Fibroblast of pulmonary artery (primary cell): ENCODE measurements at regions not wholly inside any gene's neighbourhood (a gene's known extent, or its start where the extent isn't known, plus 50 kb on each side); places are given as distances from the start of the nearest gene placed in this dataset.

Source experiments
- DNase-seq: peaks from one replicate; pipeline ENCODE4 v3.0.0-alpha.2; 2010; ENCODE audit warnings: low read depth
- H3K4me3 ChIP-seq: replicated peaks from 2 replicates; pipeline ENCODE4 v1.5.1; 2011; ENCODE audit warnings: low read depth, mild to moderate bottlenecking, control low read depth, low read length, moderate library complexity
- TF ChIP-seq, protein P1 (sequence below): IDR thresholded peaks from 2 replicates; pipeline ENCODE4 v1.5.1; 2011; ENCODE audit warnings: mild to moderate bottlenecking, control low read depth, low read length, inconsistent platforms; ENCODE audit errors: missing control alignments

DNA sequence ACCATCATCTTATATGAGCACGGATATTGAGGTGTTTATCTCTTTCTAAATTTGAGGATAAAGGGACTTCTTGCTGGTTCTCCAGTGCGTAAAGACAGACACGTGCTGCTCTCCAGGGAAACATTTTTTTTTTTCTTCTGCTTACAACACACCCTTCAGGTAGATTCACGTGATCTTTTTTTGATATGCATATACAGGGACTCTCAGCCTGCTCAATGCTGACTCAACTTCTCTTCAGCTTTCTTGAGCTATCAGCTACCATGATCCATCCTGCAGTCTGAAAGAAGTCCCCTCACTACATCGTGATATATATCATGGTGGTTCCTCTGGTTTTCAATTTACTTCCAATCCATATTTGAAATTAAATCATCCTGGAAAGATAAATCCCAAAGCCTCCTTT is 87.1 kb upstream of the SLITRK3 start:
- no peak overlapping the region for H3K4me3 ChIP-seq
- DNase-seq, result no peak
- TF ChIP-seq, protein P1, sequence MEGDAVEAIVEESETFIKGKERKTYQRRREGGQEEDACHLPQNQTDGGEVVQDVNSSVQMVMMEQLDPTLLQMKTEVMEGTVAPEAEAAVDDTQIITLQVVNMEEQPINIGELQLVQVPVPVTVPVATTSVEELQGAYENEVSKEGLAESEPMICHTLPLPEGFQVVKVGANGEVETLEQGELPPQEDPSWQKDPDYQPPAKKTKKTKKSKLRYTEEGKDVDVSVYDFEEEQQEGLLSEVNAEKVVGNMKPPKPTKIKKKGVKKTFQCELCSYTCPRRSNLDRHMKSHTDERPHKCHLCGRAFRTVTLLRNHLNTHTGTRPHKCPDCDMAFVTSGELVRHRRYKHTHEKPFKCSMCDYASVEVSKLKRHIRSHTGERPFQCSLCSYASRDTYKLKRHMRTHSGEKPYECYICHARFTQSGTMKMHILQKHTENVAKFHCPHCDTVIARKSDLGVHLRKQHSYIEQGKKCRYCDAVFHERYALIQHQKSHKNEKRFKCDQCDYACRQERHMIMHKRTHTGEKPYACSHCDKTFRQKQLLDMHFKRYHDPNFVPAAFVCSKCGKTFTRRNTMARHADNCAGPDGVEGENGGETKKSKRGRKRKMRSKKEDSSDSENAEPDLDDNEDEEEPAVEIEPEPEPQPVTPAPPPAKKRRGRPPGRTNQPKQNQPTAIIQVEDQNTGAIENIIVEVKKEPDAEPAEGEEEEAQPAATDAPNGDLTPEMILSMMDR, result no peak

DNA sequence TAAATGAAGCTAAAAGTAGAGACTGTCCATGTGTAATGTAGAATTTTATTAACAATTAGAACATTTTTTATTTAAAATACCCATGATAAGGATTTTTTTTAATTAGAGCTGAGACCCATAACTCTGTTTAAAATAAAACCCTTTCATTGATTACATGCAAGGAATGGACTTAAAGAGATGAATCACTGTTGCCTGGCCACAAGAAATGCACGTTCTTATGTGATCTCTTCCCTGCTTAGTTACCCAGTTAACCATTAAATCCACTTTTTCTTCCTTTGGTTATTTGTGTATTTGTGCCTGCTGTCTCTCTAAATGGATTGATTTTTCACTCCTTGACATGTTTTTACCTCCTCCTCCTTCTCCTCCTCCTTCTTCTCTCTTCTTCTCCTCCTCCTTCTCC is 83.3 kb upstream of the SLITRK3 start:
- no peak overlapping the region for H3K4me3 ChIP-seq
- TF ChIP-seq, protein P1, result no peak
- DNase-seq, result no peak

- TF ChIP-seq, protein P1, result no peak
- H3K4me3 ChIP-seq, result no peak overlapping the region
- no peak for DNase-seq
Observed at GRCh38 chr3:165273411-165273810, 77.2 kb upstream of the SLITRK3 start.

DNA sequence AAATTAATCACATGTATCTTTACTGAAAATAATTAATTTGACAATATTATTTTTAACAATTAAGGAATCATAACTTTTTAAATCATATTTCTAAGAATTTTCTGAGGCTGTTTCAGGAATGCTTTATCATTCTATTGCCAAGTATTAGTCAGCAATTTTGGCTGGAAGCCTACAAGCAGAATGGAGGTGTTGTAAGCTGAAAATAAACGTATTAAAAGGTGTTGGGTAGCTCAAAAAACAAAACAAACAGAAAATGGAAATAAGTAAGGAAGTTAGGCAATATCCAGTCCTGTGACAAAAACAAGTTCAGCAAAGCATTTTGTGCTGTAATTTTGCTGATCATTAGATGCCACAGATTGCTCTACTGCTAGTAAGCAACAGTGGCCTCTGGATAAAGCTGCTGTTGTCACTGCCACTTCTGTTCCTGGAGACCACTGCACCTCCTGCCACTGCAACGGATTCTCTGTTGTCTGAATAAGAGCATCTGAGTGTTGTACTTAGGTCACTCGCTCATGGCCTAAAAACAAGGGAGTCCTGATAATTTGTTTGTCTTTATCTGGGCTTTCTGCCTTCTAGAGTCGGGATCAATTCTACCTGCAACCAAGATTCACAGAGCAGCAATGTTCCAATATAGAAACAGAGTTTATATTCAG is 63.5 kb upstream of the SLITRK3 start:
- DNase-seq, result peak; percentile 59
- TF ChIP-seq, protein P1, result no peak
- no peak overlapping the region for H3K4me3 ChIP-seq

- no peak for DNase-seq
- TF ChIP-seq, protein P1, result no peak
- H3K4me3 ChIP-seq, result no peak overlapping the region
Observed at GRCh38 chr3:165256554-165257065, 60.4 kb upstream of the SLITRK3 start.

DNA sequence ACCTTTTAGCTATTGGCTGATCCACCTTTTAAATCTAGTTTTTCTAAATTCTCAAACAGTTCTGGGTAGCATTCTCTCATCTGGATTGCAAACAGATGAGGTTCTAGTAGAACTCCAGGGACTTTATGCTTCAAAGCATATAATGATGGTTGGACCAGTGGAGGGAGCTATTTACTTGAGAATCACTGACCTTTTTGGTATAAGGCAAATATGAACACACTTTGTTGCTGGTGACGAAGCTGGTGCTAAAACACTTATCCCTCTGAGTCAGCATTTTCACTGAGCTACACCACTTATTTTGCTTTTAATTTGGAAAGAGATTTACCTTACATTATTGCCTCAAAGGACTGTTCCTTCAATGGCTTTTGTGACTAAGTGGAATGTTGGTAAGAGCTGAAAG is 58.6 kb upstream of the SLITRK3 start:
- DNase-seq, result peak; percentile 45
- TF ChIP-seq, protein P1, result peak; percentile 27

More for the DNA sequence above, 58.6 kb upstream of the SLITRK3 start:
- no peak overlapping the region for H3K4me3 ChIP-seq
